ENCODE measurements at regions not wholly inside any gene's neighbourhood (a gene's known extent, or its start where the extent isn't known, plus 50 kb on each side); places are given as distances from the start of the nearest gene placed in this dataset.

- TF ChIP-seq ZNF785 (tag by site-specific recombination; IDR thresholded peaks at IDR 0.05) (no peak), ZNF600 (tag by site-specific recombination; IDR thresholded peaks at IDR 0.05) (no peak), PBX3 (CRISPR knock-in tag; IDR thresholded peaks at IDR 0.05) (no peak), CTCF (tag by site-specific recombination; IDR thresholded peaks at IDR 0.05) (no peak), ZNF776 (tag by site-specific recombination; IDR thresholded peaks at IDR 0.05; ENCODE audit: borderline replicate concordance) (no peak), KLF9 (tag by site-specific recombination; IDR thresholded peaks at IDR 0.05; ENCODE audit: low read depth) (no peak), ELK4 (IDR thresholded peaks at IDR 0.05; ENCODE audit: borderline replicate concordance, low read depth, low read length) (no peak), YY1 (tag by site-specific recombination; IDR thresholded peaks at IDR 0.05) (no peak)
Observed at GRCh38 chr4:13782231-13782630, 154.7 kb upstream of the BOD1L1 start.

Measured in HEK293 (cell line).